Suprapubic skin (tissue), 4 donors: ENCODE measurements at regions not wholly inside any gene's neighbourhood (a gene's known extent, or its start where the extent isn't known, plus 50 kb on each side); places are given as distances from the start of the nearest gene placed in this dataset.

Experiments
- DNase-seq, 2 donors: peaks; one replicate each; pipeline ENCODE4 v3.0.0-alpha.2; 2019; ENCODE audit warnings: low spot score in 2 of 2
- H3K27ac ChIP-seq: fragments of 200-600 bp; sonication (generic); one replicate; pipeline ENCODE4 v1.5.1; 2019
- H3K27me3 ChIP-seq: fragments of 200-600 bp; sonication (generic); one replicate; pipeline ENCODE4 v1.5.1; 2019
- H3K36me3 ChIP-seq: fragments of 200-600 bp; sonication (generic); one replicate; pipeline ENCODE4 v1.5.1; 2019
- H3K4me1 ChIP-seq: fragments of 200-600 bp; sonication (generic); one replicate; pipeline ENCODE4 v1.5.1; 2019
- H3K4me3 ChIP-seq: fragments of 200-600 bp; sonication (generic); one replicate; pipeline ENCODE4 v1.5.1; 2019; ENCODE audit warnings: mild to moderate bottlenecking
- H3K9me3 ChIP-seq: fragments of 200-600 bp; sonication (generic); one replicate; pipeline ENCODE4 v1.5.1; 2019
- EP300 ChIP-seq: sonication (generic); formaldehyde crosslinking; IDR thresholded peaks from one replicate; pipeline ENCODE4 v1.6.1; 2017; ENCODE audit warnings: antibody characterized with exemption
- POLR2A ChIP-seq, 2 donors: fragments of 450-650 bp; IDR thresholded peaks; one replicate each; pipeline ENCODE4 v1.6.1; 2017; ENCODE audit warnings: antibody characterized with exemption in 2 of 2, mild to moderate bottlenecking in 2 of 2, moderate library complexity in 2 of 2
- POLR2AphosphoS5 ChIP-seq, 3 donors: sonication (generic); formaldehyde crosslinking; IDR thresholded peaks; one replicate each; pipeline ENCODE4 v1.6.1; 2017; ENCODE audit warnings: antibody characterized with exemption in 3 of 3
- WGBS: methylation state at CpG from one replicate; pipeline ENCODE4 v1.1.5; 2018; 5-methylcytosine and 5-hydroxymethylcytosine counted together
- TF ChIP-seq, protein P1 (sequence below), 2 donors: fragments of 200-600 bp in 1 of 2; fragments of 450-650 bp in 1 of 2; sonication (generic) in 1 of 2; IDR thresholded peaks; one replicate each; pipeline ENCODE4 v1.5.1; 2016 to 2019; ENCODE audit warnings: antibody characterized with exemption in 2 of 2, mild to moderate bottlenecking in 1 of 2, moderate library complexity in 1 of 2

GRCh38 chr13:75139291-75139690, 342.7 kb downstream of the TBC1D4 start:
- no peak overlapping the region for H3K27ac ChIP-seq
- no peak overlapping the region for H3K4me3 ChIP-seq
- TF ChIP-seq POLR2AphosphoS5 (IDR thresholded peaks at IDR 0.05) (no peak), EP300 (no peak), POLR2A (IDR thresholded peaks at IDR 0.05) (no peak)
- TF ChIP-seq, protein P1, sequence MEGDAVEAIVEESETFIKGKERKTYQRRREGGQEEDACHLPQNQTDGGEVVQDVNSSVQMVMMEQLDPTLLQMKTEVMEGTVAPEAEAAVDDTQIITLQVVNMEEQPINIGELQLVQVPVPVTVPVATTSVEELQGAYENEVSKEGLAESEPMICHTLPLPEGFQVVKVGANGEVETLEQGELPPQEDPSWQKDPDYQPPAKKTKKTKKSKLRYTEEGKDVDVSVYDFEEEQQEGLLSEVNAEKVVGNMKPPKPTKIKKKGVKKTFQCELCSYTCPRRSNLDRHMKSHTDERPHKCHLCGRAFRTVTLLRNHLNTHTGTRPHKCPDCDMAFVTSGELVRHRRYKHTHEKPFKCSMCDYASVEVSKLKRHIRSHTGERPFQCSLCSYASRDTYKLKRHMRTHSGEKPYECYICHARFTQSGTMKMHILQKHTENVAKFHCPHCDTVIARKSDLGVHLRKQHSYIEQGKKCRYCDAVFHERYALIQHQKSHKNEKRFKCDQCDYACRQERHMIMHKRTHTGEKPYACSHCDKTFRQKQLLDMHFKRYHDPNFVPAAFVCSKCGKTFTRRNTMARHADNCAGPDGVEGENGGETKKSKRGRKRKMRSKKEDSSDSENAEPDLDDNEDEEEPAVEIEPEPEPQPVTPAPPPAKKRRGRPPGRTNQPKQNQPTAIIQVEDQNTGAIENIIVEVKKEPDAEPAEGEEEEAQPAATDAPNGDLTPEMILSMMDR (IDR thresholded peaks at IDR 0.05) = no peak
- H3K9me3 ChIP-seq = no peaks in the 10 kb centered on the region
- no peaks in the 10 kb centered on the region for H3K27me3 ChIP-seq
- no peaks in the 10 kb centered on the region for H3K4me1 ChIP-seq
- no peaks in the 10 kb centered on the region for H3K36me3 ChIP-seq
- DNase-seq = no peak

DNA sequence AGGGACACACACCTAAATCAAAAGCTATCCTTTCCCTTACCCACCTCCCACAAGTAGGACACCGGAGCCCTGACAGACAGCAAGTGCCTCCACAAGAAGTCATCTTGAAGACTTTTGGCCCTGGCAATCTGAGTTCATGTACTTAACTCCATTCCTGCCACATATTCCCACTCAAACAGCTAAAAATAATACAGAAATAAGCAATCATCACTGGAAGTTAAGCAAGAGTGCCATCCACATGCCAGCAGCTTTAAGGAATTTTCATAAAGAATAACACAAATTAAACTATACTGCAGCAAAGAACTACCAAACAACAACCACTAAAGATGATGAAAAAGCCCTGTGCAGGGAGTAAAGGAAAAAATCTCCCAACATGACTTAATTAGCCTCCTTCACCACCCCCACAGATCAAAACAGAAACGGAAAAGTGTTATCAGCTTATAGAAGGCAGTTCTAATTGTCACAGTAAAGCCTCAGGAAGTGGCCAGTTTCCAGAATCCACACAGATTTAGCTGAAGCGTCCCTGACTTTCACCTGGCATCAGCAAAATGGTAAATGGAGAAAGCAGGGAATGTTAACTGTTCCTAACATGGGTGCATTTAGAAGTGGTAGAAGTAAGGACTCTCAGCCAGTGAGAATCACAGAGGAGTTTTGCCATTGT, 343.9 kb downstream of the TBC1D4 start:
- no peaks in the 10 kb centered on the region for H3K27me3 ChIP-seq
- H3K4me3 ChIP-seq = no peak overlapping the region
- H3K4me1 ChIP-seq = no peaks in the 10 kb centered on the region
- H3K36me3 ChIP-seq = no peaks in the 10 kb centered on the region
- H3K9me3 ChIP-seq = no peaks in the 10 kb centered on the region
- no peak overlapping the region for H3K27ac ChIP-seq
- no peak for DNase-seq
- 48% methylated on average over 3 of the region's 3 CpGs for WGBS
- no peak for TF ChIP-seq POLR2A (IDR thresholded peaks at IDR 0.05)
- no peak for TF ChIP-seq POLR2AphosphoS5 (IDR thresholded peaks at IDR 0.05)
- TF ChIP-seq EP300 = no peak
- TF ChIP-seq, protein P1 (IDR thresholded peaks at IDR 0.05) = no peak

- no peak overlapping the region for H3K27ac ChIP-seq
- no peaks in the 10 kb centered on the region for H3K4me1 ChIP-seq
- H3K9me3 ChIP-seq = no peaks in the 10 kb centered on the region
- H3K4me3 ChIP-seq = no peak overlapping the region
- H3K27me3 ChIP-seq = no peaks in the 10 kb centered on the region
- TF ChIP-seq POLR2A (IDR thresholded peaks at IDR 0.05) (no peak), POLR2AphosphoS5 (IDR thresholded peaks at IDR 0.05) (no peak), EP300 (no peak)
- TF ChIP-seq, protein P1 (IDR thresholded peaks at IDR 0.05) = no peak
- DNase-seq = no peak
- 74% methylated on average over 1 of the region's 1 CpG for WGBS
- H3K36me3 ChIP-seq = no peaks in the 10 kb centered on the region
These were observed 345.8 kb downstream of the TBC1D4 start for GRCh38 chr13:75136151-75136550.

GRCh38 chr13:75135325-75135825, 346.6 kb downstream of the TBC1D4 start:
- no peak for TF ChIP-seq POLR2AphosphoS5 (IDR thresholded peaks at IDR 0.05)
- TF ChIP-seq, protein P1 (IDR thresholded peaks at IDR 0.05) = no peak
- TF ChIP-seq EP300 = no peak
- TF ChIP-seq POLR2A (IDR thresholded peaks at IDR 0.05) = no peak
- H3K27ac ChIP-seq = no peak overlapping the region
- 71% methylated on average over 6 of the region's 6 CpGs for WGBS
- no peaks in the 10 kb centered on the region for H3K36me3 ChIP-seq
- H3K9me3 ChIP-seq = no peaks in the 10 kb centered on the region
- DNase-seq = no peak
- no peaks in the 10 kb centered on the region for H3K4me1 ChIP-seq
- no peaks in the 10 kb centered on the region for H3K27me3 ChIP-seq
- no peak overlapping the region for H3K4me3 ChIP-seq

- Histone ChIP-seq H3K27me3 (no peaks in the 10 kb centered on the region), H3K27ac (no peak overlapping the region), H3K4me1 (no peaks in the 10 kb centered on the region), H3K4me3 (no peak overlapping the region), H3K36me3 (no peaks in the 10 kb centered on the region), H3K9me3 (no peaks in the 10 kb centered on the region)
- TF ChIP-seq, protein P1 (IDR thresholded peaks at IDR 0.05) = no peak
- TF ChIP-seq POLR2A (IDR thresholded peaks at IDR 0.05) (no peak), EP300 (no peak), POLR2AphosphoS5 (IDR thresholded peaks at IDR 0.05) (no peak)
- no peak for DNase-seq
- 78% methylated on average over 3 of the region's 3 CpGs for whole genome bisulfite sequencing
These were observed 349.0 kb downstream of the TBC1D4 start for GRCh38 chr13:75132701-75133695.
